ENCODE measurements at regions not wholly inside any gene's neighbourhood (a gene's known extent, or its start where the extent isn't known, plus 50 kb on each side); places are given as distances from the start of the nearest gene placed in this dataset.

- TF ChIP-seq EZH2 (IDR thresholded peaks at IDR 0.05; ENCODE audit: borderline replicate concordance, low read depth, low read length, severe bottlenecking): no peak
- peak; percentile 51 for TF ChIP-seq CTCF (IDR thresholded peaks at IDR 0.05; ENCODE audit: borderline replicate concordance, extremely low read depth, low read length, poor library complexity, severe bottlenecking)
- no peak for DNase-seq
- H4K20me1 ChIP-seq (ENCODE audit: insufficient read depth, low read length): no peaks in the 10 kb centered on the region
- H3K27ac ChIP-seq (ENCODE audit: low read length): no peak overlapping the region
- H3K27me3 ChIP-seq (ENCODE audit: insufficient read depth, low read length, poor library complexity): no peaks in the 10 kb centered on the region
- H3K79me2 ChIP-seq (ENCODE audit: insufficient read depth, low read length): no peaks in the 10 kb centered on the region
- no peaks in the 10 kb centered on the region for H3K9me3 ChIP-seq (ENCODE audit: insufficient read depth, low read length, severe bottlenecking)
- H2AFZ ChIP-seq (ENCODE audit: low read depth, low read length): no peak overlapping the region
- no peak overlapping the region for H3K9ac ChIP-seq (ENCODE audit: low read depth, low read length)
- H3K4me2 ChIP-seq (ENCODE audit: insufficient read depth, low read length): no peak overlapping the region
- H3K4me3 ChIP-seq (ENCODE audit: low read depth in 1 of 2, low read length in 2 of 2): no peak overlapping the region
- H3K36me3 ChIP-seq (ENCODE audit: insufficient read depth, low read length): no peaks in the 10 kb centered on the region
- no peak for ATAC-seq (ENCODE audit: insufficient read depth, low read depth)
- no peaks in the 10 kb centered on the region for H3K4me1 ChIP-seq (ENCODE audit: insufficient read depth, low read length)
Measured at GRCh38 chr14:56874375-56874774, 64.1 kb upstream of the OTX2 start.

- Histone ChIP-seq H3K4me2 (ENCODE audit: insufficient read depth, low read length) (no peak overlapping the region), H4K20me1 (ENCODE audit: insufficient read depth, low read length) (no peaks in the 10 kb centered on the region; the same call in 1 of the 2 replicates), H3K9me3 (ENCODE audit: insufficient read depth, low read length, severe bottlenecking) (no peaks in the 10 kb centered on the region), H3K4me1 (ENCODE audit: insufficient read depth, low read length) (no peaks in the 10 kb centered on the region), H3K27me3 (ENCODE audit: insufficient read depth, low read length, poor library complexity) (peaks cover 6% of the 10 kb centered on the region), H3K79me2 (ENCODE audit: insufficient read depth, low read length) (no peaks in the 10 kb centered on the region), H3K9ac (ENCODE audit: low read depth, low read length) (no peak overlapping the region), H3K4me3 (ENCODE audit: low read depth in 1 of 2, low read length in 2 of 2) (no peak overlapping the region), H3K27ac (ENCODE audit: low read length) (no peak overlapping the region), H3K36me3 (ENCODE audit: insufficient read depth, low read length) (no peaks in the 10 kb centered on the region), H2AFZ (ENCODE audit: low read depth, low read length) (no peak overlapping the region)
- ATAC-seq (ENCODE audit: insufficient read depth, low read depth): no peak
- TF ChIP-seq CTCF (IDR thresholded peaks at IDR 0.05; ENCODE audit: borderline replicate concordance, extremely low read depth, low read length, poor library complexity, severe bottlenecking) (no peak), EZH2 (IDR thresholded peaks at IDR 0.05; ENCODE audit: borderline replicate concordance, low read depth, low read length, severe bottlenecking) (no peak)
- DNase-seq: no peak
Measured at GRCh38 chr14:56870336-56870735, 60.1 kb upstream of the OTX2 start.

DNA sequence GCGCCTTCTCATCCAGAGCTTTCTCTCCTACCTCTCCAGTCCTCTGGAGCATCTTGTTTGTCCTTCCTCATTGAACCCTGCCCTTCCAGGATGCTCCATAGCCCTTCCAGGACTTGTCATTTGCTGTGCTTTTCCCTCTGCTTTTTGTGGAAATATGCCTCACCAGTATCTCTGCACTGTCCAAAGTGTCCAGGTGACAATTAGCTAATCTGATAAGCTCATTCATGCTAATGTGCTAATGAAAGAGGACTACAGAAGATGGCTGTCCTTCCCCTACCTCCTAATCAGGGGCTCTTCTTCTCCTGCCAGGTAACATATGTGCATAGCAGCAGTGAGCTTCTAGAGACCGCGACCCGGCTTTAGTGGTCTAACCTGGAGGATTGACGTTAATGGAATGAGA is 58.4 kb upstream of the OTX2 start:
- Histone ChIP-seq H3K4me2 (ENCODE audit: insufficient read depth, low read length) (no peak overlapping the region), H3K36me3 (ENCODE audit: insufficient read depth, low read length) (no peaks in the 10 kb centered on the region), H4K20me1 (ENCODE audit: insufficient read depth, low read length) (no peaks in the 10 kb centered on the region; the same call in 1 of the 2 replicates), H2AFZ (ENCODE audit: low read depth, low read length) (no peak overlapping the region), H3K27me3 (ENCODE audit: insufficient read depth, low read length, poor library complexity) (peaks cover 6% of the 10 kb centered on the region), H3K9ac (ENCODE audit: low read depth, low read length) (no peak overlapping the region), H3K27ac (ENCODE audit: low read length) (no peak overlapping the region), H3K79me2 (ENCODE audit: insufficient read depth, low read length) (no peaks in the 10 kb centered on the region), H3K4me1 (ENCODE audit: insufficient read depth, low read length) (no peaks in the 10 kb centered on the region), H3K4me3 (ENCODE audit: low read depth in 1 of 2, low read length in 2 of 2) (no peak overlapping the region), H3K9me3 (ENCODE audit: insufficient read depth, low read length, severe bottlenecking) (no peaks in the 10 kb centered on the region)
- ATAC-seq (ENCODE audit: insufficient read depth, low read depth) (no peak), DNase-seq (no peak)
- TF ChIP-seq CTCF (IDR thresholded peaks at IDR 0.05; ENCODE audit: borderline replicate concordance, extremely low read depth, low read length, poor library complexity, severe bottlenecking) (no peak), EZH2 (IDR thresholded peaks at IDR 0.05; ENCODE audit: borderline replicate concordance, low read depth, low read length, severe bottlenecking) (no peak)

DNA sequence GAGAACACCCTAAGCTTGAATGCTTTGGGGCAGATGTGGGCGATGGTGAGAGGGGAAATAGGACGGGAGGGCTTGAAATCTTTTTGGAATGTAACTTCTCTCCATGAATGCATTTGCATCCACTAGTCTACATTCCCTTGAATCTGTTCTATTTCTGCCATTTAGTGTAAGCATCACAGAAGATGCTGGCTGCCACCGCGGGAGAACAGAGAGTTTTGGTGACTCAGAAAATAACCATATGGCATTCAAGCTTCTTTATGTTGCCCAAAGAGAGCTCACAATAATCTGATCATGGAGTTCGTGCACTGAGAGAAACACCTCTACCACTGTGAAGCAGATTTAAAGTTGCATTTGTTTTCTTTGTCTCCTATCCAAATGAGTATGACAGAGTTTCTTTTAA is 52.6 kb upstream of the OTX2 start:
- H3K4me3 ChIP-seq (ENCODE audit: low read depth in 1 of 2, low read length in 2 of 2): no peak overlapping the region
- H3K36me3 ChIP-seq (ENCODE audit: insufficient read depth, low read length): no peaks in the 10 kb centered on the region
- TF ChIP-seq CTCF (IDR thresholded peaks at IDR 0.05; ENCODE audit: borderline replicate concordance, extremely low read depth, low read length, poor library complexity, severe bottlenecking) (no peak), EZH2 (IDR thresholded peaks at IDR 0.05; ENCODE audit: borderline replicate concordance, low read depth, low read length, severe bottlenecking) (no peak)
- H4K20me1 ChIP-seq (ENCODE audit: insufficient read depth, low read length): no peaks in the 10 kb centered on the region
- H3K4me2 ChIP-seq (ENCODE audit: insufficient read depth, low read length): no peak overlapping the region
- H2AFZ ChIP-seq (ENCODE audit: low read depth, low read length): no peak overlapping the region
- H3K9ac ChIP-seq (ENCODE audit: low read depth, low read length): no peak overlapping the region
- H3K9me3 ChIP-seq (ENCODE audit: insufficient read depth, low read length, severe bottlenecking): no peaks in the 10 kb centered on the region
- H3K27me3 ChIP-seq (ENCODE audit: insufficient read depth, low read length, poor library complexity): peaks cover 8% of the 10 kb centered on the region
- no peaks in the 10 kb centered on the region for H3K79me2 ChIP-seq (ENCODE audit: insufficient read depth, low read length)
- no peaks in the 10 kb centered on the region for H3K4me1 ChIP-seq (ENCODE audit: insufficient read depth, low read length)
- no peak overlapping the region for H3K27ac ChIP-seq (ENCODE audit: low read length)
- ATAC-seq (ENCODE audit: insufficient read depth, low read depth) (no peak), DNase-seq (no peak)

Data from DND-41 (cell line).